GM18909 (cell line): ENCODE measurements at regions not wholly inside any gene's neighbourhood (a gene's known extent, or its start where the extent isn't known, plus 50 kb on each side); places are given as distances from the start of the nearest gene placed in this dataset.
A peak's percentile ranks its signal among the peaks of the same experiment; 100 is the strongest.
"Not testable (repeated sequence)": the region's sequence is repeated elsewhere in the genome, so short reads cannot be mapped to it uniquely, and the experiment has no call there.

Experiments
- ATAC-seq: cut with Tn5 transposase; IDR thresholded peaks from one replicate; pipeline ENCODE4 v1.9.1; 2021; ENCODE audit warnings: mild to moderate bottlenecking; ENCODE audit not compliant: unreplicated experiment, poor library complexity

- ATAC-seq: no peak
Observed at GRCh38 chr2:195574312-195574711, 82.7 kb upstream of the SLC39A10 start.

GRCh38 chr2:195572895-195573683 lies 83.9 kb upstream of the SLC39A10 start:
- no peak for ATAC-seq

- ATAC-seq: no peak
Observed at GRCh38 chr2:195570329-195570728, 86.7 kb upstream of the SLC39A10 start.

- ATAC-seq: no peak
Observed at GRCh38 chr2:195569255-195569654, 87.8 kb upstream of the SLC39A10 start.

- not testable (repeated sequence) for ATAC-seq
Observed at GRCh38 chr2:195564625-195565135, 92.3 kb upstream of the SLC39A10 start.

GRCh38 chr2:195563857-195564512 lies 93.0 kb upstream of the SLC39A10 start:
- no peak for ATAC-seq

- ATAC-seq: no peak
Observed at GRCh38 chr2:195562570-195563566, 94.2 kb upstream of the SLC39A10 start.

- ATAC-seq: peak; percentile 57
Observed at GRCh38 chr2:195561116-195561921, 95.7 kb upstream of the SLC39A10 start.

GRCh38 chr2:195560209-195560895 lies 96.7 kb upstream of the SLC39A10 start:
- ATAC-seq: no peak

GRCh38 chr2:195559431-195559914 lies 97.6 kb upstream of the SLC39A10 start:
- peak; percentile 88 for ATAC-seq

- ATAC-seq: no peak
Observed at GRCh38 chr2:195555971-195556370, 101.1 kb upstream of the SLC39A10 start.

- ATAC-seq: no peak
Observed at GRCh38 chr2:195552581-195552980, 104.4 kb upstream of the SLC39A10 start.

- no peak for ATAC-seq
Observed at GRCh38 chr2:195548198-195548940, 108.7 kb upstream of the SLC39A10 start.

- ATAC-seq: not testable (repeated sequence)
Observed at GRCh38 chr2:195547268-195547840, 109.7 kb upstream of the SLC39A10 start.

GRCh38 chr2:195545811-195546210 lies 111.2 kb upstream of the SLC39A10 start:
- no peak for ATAC-seq

GRCh38 chr2:195543902-195544894 lies 112.8 kb upstream of the SLC39A10 start:
- ATAC-seq: peak; percentile 98

GRCh38 chr2:195543063-195543462 lies 114.0 kb upstream of the SLC39A10 start:
- no peak for ATAC-seq
